ENCODE measurements at regions not wholly inside any gene's neighbourhood (a gene's known extent, or its start where the extent isn't known, plus 50 kb on each side); places are given as distances from the start of the nearest gene placed in this dataset.
A peak's percentile ranks its signal among the peaks of the same experiment; 100 is the strongest.

- Histone ChIP-seq H2AFZ (ENCODE audit: low read length) (no peak overlapping the region), H3K4me2 (ENCODE audit: insufficient read depth, low read length, poor library complexity, severe bottlenecking) (no peak overlapping the region), H3K9ac (ENCODE audit: low read depth, low read length, poor library complexity) (no peak overlapping the region), H2AK5ac (ENCODE audit: low read depth, low read length) (no peak overlapping the region), H2BK120ac (ENCODE audit: low read depth, low read length) (no peak overlapping the region), H3K4me1 (ENCODE audit: control insufficient read depth in 2 of 2, insufficient read depth in 1 of 2, low read depth in 1 of 2, low read length in 2 of 2) (peaks cover 4 to 5% of the 10 kb centered on the region in 2 donors), H3K79me1 (ENCODE audit: low read depth, low read length) (no peaks in the 10 kb centered on the region), H3K4me3 (ENCODE audit: low read length in 2 of 2) (no peak overlapping the region), H3K27ac (replicated peaks; ENCODE audit: low read length) (no peak overlapping the region), H4K8ac (ENCODE audit: low read depth, low read length) (no peak overlapping the region), H3K4ac (ENCODE audit: low read length) (no peak overlapping the region), H3K23ac (ENCODE audit: low read depth, low read length, poor library complexity) (no peak overlapping the region), H4K91ac (ENCODE audit: low read depth, low read length, poor library complexity) (no peak overlapping the region), H2BK5ac (ENCODE audit: low read length) (no peak overlapping the region), H3K36me3 (replicated peaks in 1 of 2; ENCODE audit: control insufficient read depth in 2 of 2, insufficient read depth in 2 of 2, low read length in 2 of 2) (no peaks in the 10 kb centered on the region), H3K9me3 (replicated peaks in 1 of 2; ENCODE audit: control insufficient read depth in 2 of 2, insufficient read depth in 1 of 2, low read depth in 1 of 2, low read length in 2 of 2) (peaks cover 0 to 5% of the 10 kb centered on the region in 2 donors), H3K14ac (ENCODE audit: low read length) (no peak overlapping the region), H3K18ac (ENCODE audit: low read length) (no peak overlapping the region), H2BK12ac (ENCODE audit: low read length) (no peak overlapping the region), H2BK15ac (ENCODE audit: low read length) (no peak overlapping the region), H3K27me3 (ENCODE audit: control insufficient read depth in 3 of 3, insufficient read depth in 3 of 3, low read depth in 1 of 3, low read length in 3 of 3) (no peaks in the 10 kb centered on the region)
- no CpG with 5 or more reads among the region's 2 CpGs for WGBS, 2 donors (ENCODE audit: extremely low coverage in 2 of 2, insufficient read length in 2 of 2, insufficient replicate concordance in 1 of 2)
- DNase-seq (ENCODE audit: low spot score), result no peak
Observed at GRCh38 chr5:67333171-67333570, 136.6 kb upstream of the CD180 start.

GRCh38 chr5:67331296-67331925, 134.8 kb upstream of the CD180 start:
- no peak overlapping the region for H2BK120ac ChIP-seq (ENCODE audit: low read depth, low read length)
- H3K18ac ChIP-seq (ENCODE audit: low read length), result no peak overlapping the region
- no peak overlapping the region for H2BK15ac ChIP-seq (ENCODE audit: low read length)
- H3K79me1 ChIP-seq (ENCODE audit: low read depth, low read length), result no peaks in the 10 kb centered on the region
- no peaks in the 10 kb centered on the region for H3K4me1 ChIP-seq (ENCODE audit: control insufficient read depth in 2 of 2, insufficient read depth in 1 of 2, low read depth in 1 of 2, low read length in 2 of 2)
- DNase-seq (ENCODE audit: low spot score), result no peak
- H2BK5ac ChIP-seq (ENCODE audit: low read length), result no peak overlapping the region
- no peak overlapping the region for H3K9ac ChIP-seq (ENCODE audit: low read depth, low read length, poor library complexity)
- no peak overlapping the region for H2AK5ac ChIP-seq (ENCODE audit: low read depth, low read length)
- H4K91ac ChIP-seq (ENCODE audit: low read depth, low read length, poor library complexity), result no peak overlapping the region
- peaks cover 0 to 5% of the 10 kb centered on the region in 2 donors for H3K9me3 ChIP-seq (replicated peaks in 1 of 2; ENCODE audit: control insufficient read depth in 2 of 2, insufficient read depth in 1 of 2, low read depth in 1 of 2, low read length in 2 of 2)
- no peak overlapping the region for H4K8ac ChIP-seq (ENCODE audit: low read depth, low read length)
- no peak overlapping the region for H3K4me2 ChIP-seq (ENCODE audit: insufficient read depth, low read length, poor library complexity, severe bottlenecking)
- H3K27me3 ChIP-seq (ENCODE audit: control insufficient read depth in 3 of 3, insufficient read depth in 3 of 3, low read depth in 1 of 3, low read length in 3 of 3), result no peaks in the 10 kb centered on the region
- H3K4me3 ChIP-seq (ENCODE audit: low read length in 2 of 2), result no peak overlapping the region
- H3K4ac ChIP-seq (ENCODE audit: low read length), result no peak overlapping the region
- no peak overlapping the region for H3K23ac ChIP-seq (ENCODE audit: low read depth, low read length, poor library complexity)
- no peak overlapping the region for H2AFZ ChIP-seq (ENCODE audit: low read length)
- H3K14ac ChIP-seq (ENCODE audit: low read length), result no peak overlapping the region
- no peak overlapping the region for H3K27ac ChIP-seq (replicated peaks; ENCODE audit: low read length)
- no CpG with 5 or more reads among the region's 4 CpGs for WGBS, 2 donors (ENCODE audit: extremely low coverage in 2 of 2, insufficient read length in 2 of 2, insufficient replicate concordance in 1 of 2)
- H2BK12ac ChIP-seq (ENCODE audit: low read length), result no peak overlapping the region
- H3K36me3 ChIP-seq (replicated peaks in 1 of 2; ENCODE audit: control insufficient read depth in 2 of 2, insufficient read depth in 2 of 2, low read length in 2 of 2), result no peaks in the 10 kb centered on the region

DNA sequence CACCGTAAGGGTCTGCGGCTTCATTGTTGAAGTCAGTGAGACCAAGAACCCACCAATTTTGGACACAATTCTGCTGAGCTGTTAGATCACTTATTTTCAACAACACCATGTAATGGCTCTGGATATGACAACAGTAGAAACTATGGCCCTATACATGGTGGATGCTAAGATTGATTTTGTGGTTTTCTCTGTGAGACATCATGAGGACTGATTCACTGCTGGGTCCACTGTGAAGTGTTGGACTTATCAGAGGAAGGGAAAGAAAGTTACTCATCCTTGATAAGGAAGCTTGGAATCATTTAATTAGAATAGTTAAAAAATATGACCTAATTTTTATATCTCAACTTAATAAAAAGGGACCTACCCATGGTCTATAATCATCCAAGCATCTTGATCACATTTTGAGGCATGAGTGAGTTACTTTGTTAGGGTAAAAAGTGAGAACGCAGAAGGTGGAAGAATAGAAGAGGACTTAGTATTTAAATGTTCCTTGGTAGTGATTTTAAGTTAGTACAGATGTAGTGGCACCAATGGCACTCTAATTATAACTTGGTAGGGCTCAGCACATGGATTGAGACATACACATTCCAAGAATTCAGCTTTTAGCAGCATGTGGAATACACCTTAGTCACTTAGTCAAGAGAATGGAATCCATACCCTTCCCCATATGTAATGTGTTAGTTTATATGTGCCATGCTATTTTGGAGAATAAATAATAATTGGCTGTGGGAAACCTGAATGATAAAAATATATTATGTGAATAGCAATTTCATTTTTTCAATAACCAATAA, 123.5 kb upstream of the CD180 start:
- Histone ChIP-seq H3K9ac (ENCODE audit: low read depth, low read length, poor library complexity) (no peak overlapping the region), H2BK12ac (ENCODE audit: low read length) (no peak overlapping the region), H3K27me3 (ENCODE audit: control insufficient read depth in 3 of 3, insufficient read depth in 3 of 3, low read depth in 1 of 3, low read length in 3 of 3) (no peaks in the 10 kb centered on the region), H3K4ac (ENCODE audit: low read length) (no peak overlapping the region), H3K23ac (ENCODE audit: low read depth, low read length, poor library complexity) (no peak overlapping the region), H2AFZ (ENCODE audit: low read length) (no peak overlapping the region), H2BK5ac (ENCODE audit: low read length) (no peak overlapping the region), H3K4me2 (ENCODE audit: insufficient read depth, low read length, poor library complexity, severe bottlenecking) (no peak overlapping the region), H2BK120ac (ENCODE audit: low read depth, low read length) (no peak overlapping the region), H4K91ac (ENCODE audit: low read depth, low read length, poor library complexity) (no peak overlapping the region), H2AK5ac (ENCODE audit: low read depth, low read length) (no peak overlapping the region), H3K4me3 (ENCODE audit: low read length in 2 of 2) (no peak overlapping the region), H3K36me3 (replicated peaks in 1 of 2; ENCODE audit: control insufficient read depth in 2 of 2, insufficient read depth in 2 of 2, low read length in 2 of 2) (no peaks in the 10 kb centered on the region), H4K8ac (ENCODE audit: low read depth, low read length) (no peak overlapping the region), H3K79me1 (ENCODE audit: low read depth, low read length) (no peaks in the 10 kb centered on the region), H2BK15ac (ENCODE audit: low read length) (no peak overlapping the region), H3K27ac (replicated peaks; ENCODE audit: low read length) (no peak overlapping the region), H3K4me1 (ENCODE audit: control insufficient read depth in 2 of 2, insufficient read depth in 1 of 2, low read depth in 1 of 2, low read length in 2 of 2) (peaks cover 2 to 3% of the 10 kb centered on the region in 2 donors), H3K9me3 (replicated peaks in 1 of 2; ENCODE audit: control insufficient read depth in 2 of 2, insufficient read depth in 1 of 2, low read depth in 1 of 2, low read length in 2 of 2) (peaks cover 0 to 4% of the 10 kb centered on the region in 2 donors), H3K14ac (ENCODE audit: low read length) (no peak overlapping the region), H3K18ac (ENCODE audit: low read length) (no peak overlapping the region)
- no peak for DNase-seq (ENCODE audit: low spot score)
- whole genome bisulfite sequencing, 2 donors (ENCODE audit: extremely low coverage in 2 of 2, insufficient read length in 2 of 2, insufficient replicate concordance in 1 of 2), result no CpG with 5 or more reads among the region's 3 CpGs

GRCh38 chr5:67318746-67319145, 122.1 kb upstream of the CD180 start:
- Histone ChIP-seq H3K36me3 (replicated peaks in 1 of 2; ENCODE audit: control insufficient read depth in 2 of 2, insufficient read depth in 2 of 2, low read length in 2 of 2) (no peaks in the 10 kb centered on the region), H2AFZ (ENCODE audit: low read length) (no peak overlapping the region), H2AK5ac (ENCODE audit: low read depth, low read length) (peak overlapping the region; percentile 57), H3K4me1 (ENCODE audit: control insufficient read depth in 2 of 2, insufficient read depth in 1 of 2, low read depth in 1 of 2, low read length in 2 of 2) (peaks cover 2 to 4% of the 10 kb centered on the region in 2 donors), H2BK15ac (ENCODE audit: low read length) (peak overlapping the region; percentile 12), H3K4me2 (ENCODE audit: insufficient read depth, low read length, poor library complexity, severe bottlenecking) (no peak overlapping the region), H4K91ac (ENCODE audit: low read depth, low read length, poor library complexity) (no peak overlapping the region), H3K23ac (ENCODE audit: low read depth, low read length, poor library complexity) (no peak overlapping the region), H3K79me1 (ENCODE audit: low read depth, low read length) (no peaks in the 10 kb centered on the region), H3K4ac (ENCODE audit: low read length) (no peak overlapping the region), H3K27ac (replicated peaks; ENCODE audit: low read length) (no peak overlapping the region), H3K9ac (ENCODE audit: low read depth, low read length, poor library complexity) (no peak overlapping the region), H2BK5ac (ENCODE audit: low read length) (peak overlapping the region; percentile 31), H2BK12ac (ENCODE audit: low read length) (no peak overlapping the region), H2BK120ac (ENCODE audit: low read depth, low read length) (no peak overlapping the region), H3K4me3 (ENCODE audit: low read length in 2 of 2) (no peak overlapping the region), H3K27me3 (ENCODE audit: control insufficient read depth in 3 of 3, insufficient read depth in 3 of 3, low read depth in 1 of 3, low read length in 3 of 3) (no peaks in the 10 kb centered on the region), H4K8ac (ENCODE audit: low read depth, low read length) (no peak overlapping the region), H3K9me3 (replicated peaks in 1 of 2; ENCODE audit: control insufficient read depth in 2 of 2, insufficient read depth in 1 of 2, low read depth in 1 of 2, low read length in 2 of 2) (peaks cover 0 to 4% of the 10 kb centered on the region in 2 donors), H3K14ac (ENCODE audit: low read length) (no peak overlapping the region), H3K18ac (ENCODE audit: low read length) (peak overlapping the region; percentile 84)
- WGBS, 2 donors (ENCODE audit: extremely low coverage in 2 of 2, insufficient read length in 2 of 2, insufficient replicate concordance in 1 of 2), result no CpG with 5 or more reads among the region's 15 CpGs
- no peak for DNase-seq (ENCODE audit: low spot score)
